ENCODE measurements at regions not wholly inside any gene's neighbourhood (a gene's known extent, or its start where the extent isn't known, plus 50 kb on each side); places are given as distances from the start of the nearest gene placed in this dataset.
"Not testable (repeated sequence)": the region's sequence is repeated elsewhere in the genome, so short reads cannot be mapped to it uniquely, and the experiment has no call there.

GRCh38 chr4:101730291-101731117 is 60.0 kb upstream of the BANK1 start:
- DNase-seq (ENCODE audit: low read depth, low spot score): peak; percentile 33

GRCh38 chr4:101727238-101727637 is 63.3 kb upstream of the BANK1 start:
- DNase-seq (ENCODE audit: low read depth, low spot score): no peak

GRCh38 chr4:101724093-101724492 is 66.4 kb upstream of the BANK1 start:
- DNase-seq (ENCODE audit: low read depth, low spot score): no peak

- no peak for DNase-seq (ENCODE audit: low read depth, low spot score)
These were observed 71.7 kb upstream of the BANK1 start for GRCh38 chr4:101718810-101719209.

GRCh38 chr4:101711590-101712260 is 78.8 kb upstream of the BANK1 start:
- DNase-seq (ENCODE audit: low read depth, low spot score): no peak

- no peak for DNase-seq (ENCODE audit: low read depth, low spot score)
These were observed 79.7 kb upstream of the BANK1 start for GRCh38 chr4:101710806-101711205.

- DNase-seq (ENCODE audit: low read depth, low spot score): no peak
These were observed 82.1 kb upstream of the BANK1 start for GRCh38 chr4:101708293-101709039.

GRCh38 chr4:101707596-101707995 is 82.9 kb upstream of the BANK1 start:
- no peak for DNase-seq (ENCODE audit: low read depth, low spot score)

- no peak for DNase-seq (ENCODE audit: low read depth, low spot score)
These were observed 83.9 kb upstream of the BANK1 start for GRCh38 chr4:101706535-101707057.

GRCh38 chr4:101701551-101701950 is 89.0 kb upstream of the BANK1 start:
- no peak for DNase-seq (ENCODE audit: low read depth, low spot score)

- no peak for DNase-seq (ENCODE audit: low read depth, low spot score)
These were observed 90.9 kb upstream of the BANK1 start for GRCh38 chr4:101699441-101700124.

GRCh38 chr4:101697266-101697665 is 93.3 kb upstream of the BANK1 start:
- no peak for DNase-seq (ENCODE audit: low read depth, low spot score)

- no peak for DNase-seq (ENCODE audit: low read depth, low spot score)
These were observed 94.1 kb upstream of the BANK1 start for GRCh38 chr4:101696276-101697010.

- DNase-seq (ENCODE audit: low read depth, low spot score): no peak
These were observed 95.4 kb upstream of the BANK1 start for GRCh38 chr4:101695176-101695575.

GRCh38 chr4:101694403-101694802 is 96.1 kb upstream of the BANK1 start:
- not testable (repeated sequence) for DNase-seq (ENCODE audit: low read depth, low spot score)

- DNase-seq (ENCODE audit: low read depth, low spot score): no peak
These were observed 96.6 kb upstream of the BANK1 start for GRCh38 chr4:101693842-101694398.

GRCh38 chr4:101689220-101689619 is 101.3 kb upstream of the BANK1 start:
- DNase-seq (ENCODE audit: low read depth, low spot score): no peak

GRCh38 chr4:101685126-101685525 is 105.4 kb upstream of the BANK1 start:
- no peak for DNase-seq (ENCODE audit: low read depth, low spot score)

- DNase-seq (ENCODE audit: low read depth, low spot score): no peak
These were observed 107.6 kb upstream of the BANK1 start for GRCh38 chr4:101682946-101683345.

- DNase-seq (ENCODE audit: low read depth, low spot score): no peak
These were observed 112.3 kb upstream of the BANK1 start for GRCh38 chr4:101678180-101678579.

GRCh38 chr4:101670897-101671296 is 119.6 kb upstream of the BANK1 start:
- DNase-seq (ENCODE audit: low read depth, low spot score): no peak

All from smooth muscle cell of the brain vasculature (primary cell).